HepG2 (cell line): ENCODE measurements at regions not wholly inside any gene's neighbourhood (a gene's known extent, or its start where the extent isn't known, plus 50 kb on each side); places are given as distances from the start of the nearest gene placed in this dataset.

Experiments used
- ATAC-seq: fragments of 200-7000 bp; cut with Tn5 transposase; 3 replicates; pipeline ENCODE4 v1.9.1; 2020; ENCODE audit warnings: mild to moderate bottlenecking, moderate library complexity
- BruUV-seq: library from RNA; stranded (reverse); fragments of 400-500 nt; replicated peaks from 2 replicates; lab custom pipeline; 2021; lab: Mats Ljungman, UMichigan
- CTCF ChIA-PET: fragments of 300-600 bp; formaldehyde crosslinking; extraction: SDS; loops from one replicate; lab custom pipeline; 2021; ENCODE audit warnings: low total read pairs, inconsistent platforms, low intra/inter-chr PET ratio; lab: Yijun Ruan, JAX
- POLR2A ChIA-PET: fragments of 350-600 bp; sonication (Branson Sonifier 250); formaldehyde crosslinking; loops from one replicate; lab custom pipeline; 2020; ENCODE audit warnings: antibody characterized with exemption, inconsistent platforms; lab: Yijun Ruan, JAX
- DNase-seq: peaks from one replicate; pipeline ENCODE4 v3.0.0-alpha.2; 2015; ENCODE audit warnings: low spot score
- FAIRE-seq: peaks from 3 replicates; lab custom pipeline; 2011; peaks lifted over from hg19 to GRCh38; lab: Jason Lieb, UNC
- H2AFZ ChIP-seq: one replicate; pipeline ENCODE4 v1.6.1; 2011; ENCODE audit warnings: low read length, inconsistent platforms
- H3K27ac ChIP-seq: fragments of 300-600 bp; 3 replicates; pipeline ENCODE4 v1.8.0; 2011; ENCODE audit warnings: mixed run types, mild to moderate bottlenecking, mixed read lengths, low read length, inconsistent platforms; ENCODE audit not compliant: insufficient read depth; ENCODE audit errors: extremely low read length
- H3K27me3 ChIP-seq, 2 experiments: fragments of 200-600 bp in 1 of 2; 2 replicates in 1 of 2; 3 replicates in 1 of 2; pipeline versions ENCODE4 v1.6.0 to v1.8.0; 2011; ENCODE audit warnings: low read length in 2 of 2, mild to moderate bottlenecking in 2 of 2, moderate library complexity in 2 of 2, inconsistent platforms in 1 of 2; ENCODE audit not compliant: insufficient read depth in 2 of 2, control insufficient read depth in 1 of 2
- H3K36me3 ChIP-seq, 2 experiments: fragments of 200-600 bp in 1 of 2; replicated peaks in 1 of 2; 2 replicates in 1 of 2; 3 replicates in 1 of 2; pipeline versions ENCODE4 v1.5.1 to v1.8.0; 2011; ENCODE audit warnings: low read length in 2 of 2, inconsistent platforms in 1 of 2; ENCODE audit not compliant: insufficient read depth in 2 of 2, control insufficient read depth in 1 of 2
- H3K4me1 ChIP-seq: 2 replicates; pipeline ENCODE4 v1.5.1; 2012; ENCODE audit warnings: low read length, inconsistent platforms; ENCODE audit not compliant: insufficient read depth
- H3K4me2 ChIP-seq: 2 replicates; pipeline ENCODE4 v1.6.0; 2011; ENCODE audit warnings: low read depth, low read length, inconsistent platforms
- H3K4me3 ChIP-seq, 3 experiments: fragments of 200-600 bp in 1 of 3; sonication (generic), shearing (Covaris generic) in 1 of 3; replicated peaks in 1 of 3; 2 replicates each; pipeline ENCODE4 v1.5.1; 2011 to 2016; ENCODE audit warnings: low read length in 3 of 3, inconsistent platforms in 2 of 3, low read depth in 2 of 3, mild to moderate bottlenecking in 2 of 3, control low read depth in 1 of 3, mixed read lengths in 1 of 3; ENCODE audit not compliant: insufficient read depth in 1 of 3
- H3K79me2 ChIP-seq: one replicate; pipeline ENCODE4 v1.6.1; 2011; ENCODE audit warnings: low read length, inconsistent platforms; ENCODE audit not compliant: insufficient read depth
- H3K9ac ChIP-seq: 2 replicates; pipeline ENCODE4 v1.6.0; 2011; ENCODE audit warnings: mild to moderate bottlenecking, low read depth, low read length, inconsistent platforms; ENCODE audit not compliant: insufficient read depth
- H3K9me3 ChIP-seq: 2 replicates; pipeline ENCODE4 v1.5.1; 2012; ENCODE audit warnings: mild to moderate bottlenecking, low read length
- H4K20me1 ChIP-seq: 2 replicates; pipeline ENCODE4 v1.6.0; 2011; ENCODE audit warnings: inconsistent platforms, mild to moderate bottlenecking, low read length, moderate library complexity; ENCODE audit not compliant: insufficient read depth
- DR1 ChIP-seq: sonication (generic); formaldehyde crosslinking; IDR thresholded peaks from 2 replicates; pipeline ENCODE4 v1.8.0; 2021; ENCODE audit warnings: mild to moderate bottlenecking, missing genetic modification reagents, inconsistent platforms
- EP300 ChIP-seq, 3 experiments: sonication (generic) in 1 of 3; formaldehyde crosslinking in 1 of 3; IDR thresholded peaks; 2 replicates each; pipeline versions ENCODE4 v1.5.1 to v1.6.1; 2011 to 2020; ENCODE audit warnings: low read depth in 2 of 3, low read length in 2 of 3, borderline replicate concordance in 1 of 3, improper control_type of control experiment in 1 of 3, mild to moderate bottlenecking in 1 of 3, missing genetic modification reagents in 1 of 3, moderate library complexity in 1 of 3
- IKZF4 ChIP-seq: sonication (generic); formaldehyde crosslinking; IDR thresholded peaks from 2 replicates; pipeline ENCODE4 v1.5.1; 2020; ENCODE audit warnings: borderline replicate concordance, mild to moderate bottlenecking, low read depth, missing genetic modification reagents; ENCODE audit errors: not compliant biosample characterization
- MEIS1 ChIP-seq: sonication (generic); formaldehyde crosslinking; IDR thresholded peaks from 2 replicates; pipeline ENCODE4 v1.9.0; 2021; ENCODE audit warnings: mild to moderate bottlenecking, missing genetic modification reagents, moderate library complexity, borderline replicate concordance
- RBAK ChIP-seq: sonication (generic); formaldehyde crosslinking; IDR thresholded peaks from 2 replicates; pipeline ENCODE4 v1.5.1; 2020; ENCODE audit warnings: mild to moderate bottlenecking, missing genetic modification reagents
- SMARCC2 ChIP-seq: fragments of 450-650 bp; IDR thresholded peaks from 2 replicates; pipeline ENCODE4 v1.6.1; 2017; ENCODE audit warnings: antibody characterized with exemption, mild to moderate bottlenecking
- SOX5 ChIP-seq: IDR thresholded peaks from 2 replicates; pipeline ENCODE4 v1.6.1; 2016; ENCODE audit warnings: borderline replicate concordance
- ZNF12 ChIP-seq: sonication (generic); formaldehyde crosslinking; IDR thresholded peaks from 2 replicates; pipeline ENCODE4 v1.5.0; 2020; ENCODE audit warnings: missing genetic modification reagents
- ZNF343 ChIP-seq: sonication (generic); formaldehyde crosslinking; IDR thresholded peaks from 2 replicates; pipeline ENCODE4 v1.4.0; 2020; ENCODE audit warnings: mild to moderate bottlenecking, missing genetic modification reagents
- ZNF879 ChIP-seq: sonication (generic); formaldehyde crosslinking; IDR thresholded peaks from 2 replicates; pipeline ENCODE4 v1.8.1; 2023; ENCODE audit warnings: missing genetic modification reagents
- WGBS: methylation state at CpG from one replicate; pipeline ENCODE4 v1.1.6; 2017; ENCODE audit warnings: low lambda C conversion rate; 5-methylcytosine and 5-hydroxymethylcytosine counted together
- in situ Hi-C: cut with HindIII; loops from 2 replicates; pipeline ENCODE4 v1.10.0; 2017; ENCODE audit warnings: low pct_unique_long_range_greater_than_20kb; ENCODE audit not compliant: extremely low pct_ligation_motif_present
- intact Hi-C: fragments of 100-400 bp; cut with micrococcal nuclease; formaldehyde crosslinking; loops from one replicate; pipeline ENCODE4 v1.10.0; 2022; ENCODE audit not compliant: unreplicated experiment

- in situ Hi-C loops (loop anchor here (25.0 kb wide), 1 partner anchor 835 kb away; no protein-coding TSS in a partner anchor), intact Hi-C loops (no loop called here)
- TF ChIP-seq EP300 (IDR thresholded peaks at IDR 0.05; ENCODE audit: low read depth in 2 of 2, low read length in 2 of 2) (no peak), EP300 (CRISPR knock-in tag; IDR thresholded peaks at IDR 0.05; ENCODE audit: borderline replicate concordance) (no peak), ZNF343 (CRISPR knock-in tag) (no peak), ZNF879 (no peak), ZNF12 (no peak), SOX5 (CRISPR knock-in tag) (no peak), RBAK (CRISPR knock-in tag) (no peak)
- Histone ChIP-seq H4K20me1 (no peaks in the 10 kb centered on the region), H3K9me3 (no peaks in the 10 kb centered on the region), H2AFZ (no peak overlapping the region), H3K4me1 (no peaks in the 10 kb centered on the region), H3K27ac (no peak overlapping the region), H3K36me3 (no peaks in the 10 kb centered on the region), H3K9ac (no peak overlapping the region), H3K4me3 (no peak overlapping the region), H3K79me2 (no peaks in the 10 kb centered on the region), H3K27me3 (no peaks in the 10 kb centered on the region), H3K4me2 (no peak overlapping the region)
- FAIRE-seq (no peak), DNase-seq (no peak), ATAC-seq (no peak)
- no TSS peak for BruUV-seq
- ChIA-PET POLR2A (no interaction called here), CTCF (no interaction called here)
These were observed 69.6 kb upstream of the MDFIC start for GRCh38 chr7:114852293-114852692.

DNA sequence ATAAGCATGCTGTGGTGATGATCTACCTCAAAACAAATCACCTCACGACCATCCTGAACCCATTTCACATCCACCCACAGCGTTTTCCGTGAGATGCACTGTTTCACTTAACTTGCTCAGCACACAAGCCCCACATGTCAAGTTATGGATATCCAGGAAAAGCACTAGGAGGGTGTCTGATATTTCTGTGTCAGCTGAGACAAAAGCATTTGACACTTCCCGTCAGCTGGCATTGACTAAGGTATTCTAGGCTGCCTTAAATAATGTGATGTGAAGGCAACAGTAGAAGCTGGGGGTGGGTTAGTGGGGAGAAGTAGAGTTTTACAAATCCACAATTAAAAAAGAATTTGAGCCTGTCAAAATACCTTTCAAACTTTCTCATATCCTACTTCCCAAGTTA, 68.7 kb upstream of the MDFIC start:
- no peak overlapping the region for H2AFZ ChIP-seq
- intact Hi-C loops: no loop called here
- no TSS peak for BruUV-seq
- no peaks in the 10 kb centered on the region for H3K9me3 ChIP-seq
- no peaks in the 10 kb centered on the region for H3K36me3 ChIP-seq
- no peak for DNase-seq
- no peak for FAIRE-seq
- no peaks in the 10 kb centered on the region for H3K79me2 ChIP-seq
- 0% methylated on average over 4 of the region's 4 CpGs for WGBS
- H3K4me2 ChIP-seq: no peak overlapping the region
- H3K4me3 ChIP-seq: no peak overlapping the region
- H3K27ac ChIP-seq: no peak overlapping the region
- POLR2A ChIA-PET: no interaction called here
- no peak overlapping the region for H3K9ac ChIP-seq
- TF ChIP-seq DR1 (CRISPR knock-in tag): no peak
- no peak for TF ChIP-seq IKZF4 (CRISPR knock-in tag)
- TF ChIP-seq SMARCC2: no peak
- TF ChIP-seq MEIS1 (CRISPR knock-in tag): no peak
- TF ChIP-seq, all 625 proteins: peak for 0
- in situ Hi-C loops: loop anchor here (25.0 kb wide), 1 partner anchor 834 kb away; no protein-coding TSS in a partner anchor
- ATAC-seq: no peak
- CTCF ChIA-PET: no interaction called here
- no peaks in the 10 kb centered on the region for H4K20me1 ChIP-seq
- no peaks in the 10 kb centered on the region for H3K27me3 ChIP-seq
- no peaks in the 10 kb centered on the region for H3K4me1 ChIP-seq
